ENCODE measurements at regions not wholly inside any gene's neighbourhood (a gene's known extent, or its start where the extent isn't known, plus 50 kb on each side); places are given as distances from the start of the nearest gene placed in this dataset.

DNA sequence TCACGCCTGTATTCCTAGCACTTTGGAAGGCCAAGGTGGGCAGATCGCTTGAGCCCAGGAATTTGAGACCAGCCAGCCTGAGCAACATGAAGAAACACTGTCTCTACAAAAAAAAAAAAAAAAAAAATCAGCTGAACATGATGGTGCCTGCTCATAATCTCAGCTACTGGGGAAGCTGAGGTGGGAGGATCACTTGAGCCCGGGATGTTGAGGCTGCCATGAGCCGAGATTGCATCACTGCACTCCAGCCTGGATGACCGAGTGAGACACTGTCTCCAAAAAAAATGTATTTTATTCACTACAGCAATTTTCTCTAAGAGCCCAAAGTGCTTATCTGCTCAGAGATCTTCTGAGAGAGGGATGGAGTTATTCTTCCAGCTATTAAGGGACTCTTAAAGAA, 215.8 kb upstream of the PPP3CA start (continued):
- no peak for TF ChIP-seq TCF3 (IDR thresholded peaks at IDR 0.05; ENCODE audit: borderline replicate concordance, insufficient read depth, low read depth, low read length)
- no peak for TF ChIP-seq CHD1 (IDR thresholded peaks at IDR 0.05; ENCODE audit: low read depth, low read length)
- TF ChIP-seq, protein P1, sequence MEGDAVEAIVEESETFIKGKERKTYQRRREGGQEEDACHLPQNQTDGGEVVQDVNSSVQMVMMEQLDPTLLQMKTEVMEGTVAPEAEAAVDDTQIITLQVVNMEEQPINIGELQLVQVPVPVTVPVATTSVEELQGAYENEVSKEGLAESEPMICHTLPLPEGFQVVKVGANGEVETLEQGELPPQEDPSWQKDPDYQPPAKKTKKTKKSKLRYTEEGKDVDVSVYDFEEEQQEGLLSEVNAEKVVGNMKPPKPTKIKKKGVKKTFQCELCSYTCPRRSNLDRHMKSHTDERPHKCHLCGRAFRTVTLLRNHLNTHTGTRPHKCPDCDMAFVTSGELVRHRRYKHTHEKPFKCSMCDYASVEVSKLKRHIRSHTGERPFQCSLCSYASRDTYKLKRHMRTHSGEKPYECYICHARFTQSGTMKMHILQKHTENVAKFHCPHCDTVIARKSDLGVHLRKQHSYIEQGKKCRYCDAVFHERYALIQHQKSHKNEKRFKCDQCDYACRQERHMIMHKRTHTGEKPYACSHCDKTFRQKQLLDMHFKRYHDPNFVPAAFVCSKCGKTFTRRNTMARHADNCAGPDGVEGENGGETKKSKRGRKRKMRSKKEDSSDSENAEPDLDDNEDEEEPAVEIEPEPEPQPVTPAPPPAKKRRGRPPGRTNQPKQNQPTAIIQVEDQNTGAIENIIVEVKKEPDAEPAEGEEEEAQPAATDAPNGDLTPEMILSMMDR (IDR thresholded peaks at IDR 0.05 in 2 of 3, conservative IDR thresholded peaks at IDR 0.05 in 1 of 3; ENCODE audit: control insufficient read depth in 2 of 3, extremely low read depth in 1 of 3, insufficient read depth in 1 of 3, low read depth in 3 of 3, low read length in 3 of 3) = no peak
- no peak for TF ChIP-seq TCF7 (IDR thresholded peaks at IDR 0.05; ENCODE audit: borderline replicate concordance)
- no peak for TF ChIP-seq SIN3A (IDR thresholded peaks at IDR 0.05; ENCODE audit: low read depth, low read length)
- no peak for TF ChIP-seq CBFB (IDR thresholded peaks at IDR 0.05; ENCODE audit: low read depth)
- no peak for TF ChIP-seq EGR1 (IDR thresholded peaks at IDR 0.05; ENCODE audit: borderline replicate concordance in 1 of 2, low read depth in 2 of 2, low read length in 2 of 2)
- TF ChIP-seq CHD4 (IDR thresholded peaks at IDR 0.05) = no peak
- TF ChIP-seq HDGF (IDR thresholded peaks at IDR 0.05) = no peak
- TF ChIP-seq TCF12 (IDR thresholded peaks at IDR 0.05; ENCODE audit: low read depth, low read length) = no peak
- TF ChIP-seq ZNF217 (IDR thresholded peaks at IDR 0.05) = no peak
- no peak for TF ChIP-seq IKZF1 (conservative IDR thresholded peaks at IDR 0.05)

DNA sequence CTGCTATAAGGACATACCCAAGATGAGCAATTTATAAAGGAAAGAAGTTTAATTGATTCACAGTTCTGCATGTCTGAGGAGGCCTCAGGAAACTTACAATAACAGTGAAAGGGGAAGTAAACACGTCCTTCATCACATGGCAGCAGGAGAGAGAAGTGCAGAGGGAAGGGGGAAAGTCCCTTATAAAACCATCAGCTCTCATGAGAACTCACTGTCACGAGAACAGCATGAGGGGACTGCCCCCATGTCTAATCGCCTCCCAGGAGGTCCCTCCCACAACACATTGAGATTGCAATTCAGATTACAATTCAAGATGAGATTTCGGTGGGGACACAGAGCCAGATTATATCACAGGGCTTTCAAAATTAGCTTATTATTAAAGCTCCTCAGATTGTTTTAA, 209.5 kb upstream of the PPP3CA start:
- SMC1A ChIA-PET (ENCODE audit: uncharacterized antibody, unreplicated experiment) = no interaction called here
- TF ChIP-seq PAX8 (IDR thresholded peaks at IDR 0.05) (no peak), POLR2A (IDR thresholded peaks at IDR 0.05; ENCODE audit: low read depth, low read length) (no peak), NR2C1 (IDR thresholded peaks at IDR 0.05) (no peak), SREBF2 (IDR thresholded peaks at IDR 0.05; ENCODE audit: low read length) (no peak), YY1 (IDR thresholded peaks at IDR 0.05; ENCODE audit: low read depth, low read length) (no peak), NR2C2 (IDR thresholded peaks at IDR 0.05; ENCODE audit: borderline replicate concordance, control insufficient read depth, insufficient read length, low read depth) (no peak), STAT1 (conservative IDR thresholded peaks at IDR 0.05) (no peak), EP300 (IDR thresholded peaks at IDR 0.05; ENCODE audit: borderline replicate concordance in 1 of 2, control insufficient read depth in 1 of 2, low read depth in 2 of 2, low read length in 2 of 2) (no peak), ZBTB4 (CRISPR knock-in tag; IDR thresholded peaks at IDR 0.05) (no peak), SIN3A (IDR thresholded peaks at IDR 0.05; ENCODE audit: low read depth, low read length) (no peak), JUNB (IDR thresholded peaks at IDR 0.05) (no peak), MYB (IDR thresholded peaks at IDR 0.05; ENCODE audit: borderline replicate concordance, low read depth, low read length) (no peak)

More for the DNA sequence above, 209.5 kb upstream of the PPP3CA start:
- Histone ChIP-seq H3K4me3 (no peak overlapping the region), H4K20me1 (ENCODE audit: control insufficient read depth, insufficient read depth) (no peaks in the 10 kb centered on the region), H2AFZ (ENCODE audit: control insufficient read depth, low read depth, low read length) (no peak overlapping the region), H3K9me3 (replicated peaks; ENCODE audit: control insufficient read depth, insufficient read depth, low read length) (no peaks in the 10 kb centered on the region; the same call in 2 of the 3 replicates), H3K4me2 (ENCODE audit: control insufficient read depth, insufficient read depth) (no peak overlapping the region), H3K4me1 (ENCODE audit: control insufficient read depth, insufficient read depth, low read length) (no peaks in the 10 kb centered on the region), H3K36me3 (ENCODE audit: control insufficient read depth in 2 of 2, insufficient read depth in 2 of 2, low read length in 1 of 2) (no peaks in the 10 kb centered on the region), H3K79me2 (ENCODE audit: control insufficient read depth, insufficient read depth, low read length) (no peaks in the 10 kb centered on the region), H3K27me3 (replicated peaks in 1 of 2; ENCODE audit: control insufficient read depth in 2 of 2, insufficient read depth in 2 of 2, low read length in 1 of 2) (no peaks in the 10 kb centered on the region), H3K9ac (ENCODE audit: control insufficient read depth, insufficient read depth, low read length) (no peak overlapping the region), H3K27ac (ENCODE audit: control insufficient read depth, insufficient read depth) (no peak overlapping the region)
- ChIA-PET POLR2A (no interaction called here), CTCF (interaction anchor here (1.5 kb wide), 1 partner anchor 11 kb away, joined by 3 read pairs; no protein-coding TSS in a partner anchor), RAD21 (ENCODE audit: unreplicated experiment) (no interaction called here)
- no peak for DNase-seq (ENCODE audit: low read depth, low spot score)
- intact Hi-C loops (cut with micrococcal nuclease; ENCODE audit: unreplicated experiment) = no loop called here
- in situ Hi-C loops (cut with MboI) = no loop called here
- 15% methylated on average over 4 of the region's 4 CpGs for WGBS (ENCODE audit: insufficient coverage, insufficient replicate concordance, low lambda C conversion rate, missing lambda C conversion rate)
- BruUV-seq (replicated peaks) = no TSS peak
- no peak for FAIRE-seq
- ATAC-seq = no peak
